ENCODE measurements at regions not wholly inside any gene's neighbourhood (a gene's known extent, or its start where the extent isn't known, plus 50 kb on each side); places are given as distances from the start of the nearest gene placed in this dataset.

GRCh38 chr18:64270121-64270520 lies 121.2 kb upstream of the LINC00305 start:
- no peak overlapping the region for H3K9ac ChIP-seq (ENCODE audit: low read length)
- peaks cover 37% of the 10 kb centered on the region for H3K4me1 ChIP-seq (ENCODE audit: control insufficient read depth, low read depth, low read length)
- H3K27ac ChIP-seq (ENCODE audit: low read length): no peak overlapping the region
- H3K36me3 ChIP-seq (ENCODE audit: control insufficient read depth, low read depth, low read length): no peaks in the 10 kb centered on the region
- no peaks in the 10 kb centered on the region for H3K9me3 ChIP-seq (ENCODE audit: control insufficient read depth, low read depth, low read length)
- H3K27me3 ChIP-seq (ENCODE audit: control insufficient read depth, insufficient read depth, low read length): no peaks in the 10 kb centered on the region
- no peak overlapping the region for H3K4me3 ChIP-seq (ENCODE audit: low read length)

GRCh38 chr18:64264171-64264570 lies 115.3 kb upstream of the LINC00305 start:
- H3K4me3 ChIP-seq (ENCODE audit: low read length): no peak overlapping the region
- H3K9ac ChIP-seq (ENCODE audit: low read length): no peak overlapping the region
- H3K4me1 ChIP-seq (ENCODE audit: control insufficient read depth, low read depth, low read length): peaks cover 4% of the 10 kb centered on the region
- no peaks in the 10 kb centered on the region for H3K36me3 ChIP-seq (ENCODE audit: control insufficient read depth, low read depth, low read length)
- H3K27ac ChIP-seq (ENCODE audit: low read length): no peak overlapping the region
- H3K9me3 ChIP-seq (ENCODE audit: control insufficient read depth, low read depth, low read length): no peaks in the 10 kb centered on the region
- no peaks in the 10 kb centered on the region for H3K27me3 ChIP-seq (ENCODE audit: control insufficient read depth, insufficient read depth, low read length)

GRCh38 chr18:64260810-64261209 lies 111.9 kb upstream of the LINC00305 start:
- no peaks in the 10 kb centered on the region for H3K36me3 ChIP-seq (ENCODE audit: control insufficient read depth, low read depth, low read length)
- no peak overlapping the region for H3K27ac ChIP-seq (ENCODE audit: low read length)
- H3K4me1 ChIP-seq (ENCODE audit: control insufficient read depth, low read depth, low read length): peaks cover 4% of the 10 kb centered on the region
- H3K27me3 ChIP-seq (ENCODE audit: control insufficient read depth, insufficient read depth, low read length): no peaks in the 10 kb centered on the region
- H3K9me3 ChIP-seq (ENCODE audit: control insufficient read depth, low read depth, low read length): no peaks in the 10 kb centered on the region
- no peak overlapping the region for H3K9ac ChIP-seq (ENCODE audit: low read length)
- H3K4me3 ChIP-seq (ENCODE audit: low read length): no peak overlapping the region

- Histone ChIP-seq H3K4me3 (ENCODE audit: low read length) (no peak overlapping the region), H3K36me3 (ENCODE audit: control insufficient read depth, low read depth, low read length) (no peaks in the 10 kb centered on the region), H3K27ac (ENCODE audit: low read length) (no peak overlapping the region)
Measured at GRCh38 chr18:64259871-64260270, 111.0 kb upstream of the LINC00305 start.

GRCh38 chr18:64258111-64258650 lies 109.3 kb upstream of the LINC00305 start:
- no peaks in the 10 kb centered on the region for H3K27me3 ChIP-seq (ENCODE audit: control insufficient read depth, insufficient read depth, low read length)
- H3K4me1 ChIP-seq (ENCODE audit: control insufficient read depth, low read depth, low read length): peaks cover under 1% of the 10 kb centered on the region
- no peaks in the 10 kb centered on the region for H3K36me3 ChIP-seq (ENCODE audit: control insufficient read depth, low read depth, low read length)
- no peaks in the 10 kb centered on the region for H3K9me3 ChIP-seq (ENCODE audit: control insufficient read depth, low read depth, low read length)
- no peak overlapping the region for H3K4me3 ChIP-seq (ENCODE audit: low read length)
- H3K9ac ChIP-seq (ENCODE audit: low read length): no peak overlapping the region
- H3K27ac ChIP-seq (ENCODE audit: low read length): no peak overlapping the region

More at GRCh38 chr18:64259871-64260270, 111.0 kb upstream of the LINC00305 start:
- no peaks in the 10 kb centered on the region for H3K9me3 ChIP-seq (ENCODE audit: control insufficient read depth, low read depth, low read length)
- H3K9ac ChIP-seq (ENCODE audit: low read length): no peak overlapping the region
- H3K27me3 ChIP-seq (ENCODE audit: control insufficient read depth, insufficient read depth, low read length): no peaks in the 10 kb centered on the region
- peaks cover 4% of the 10 kb centered on the region for H3K4me1 ChIP-seq (ENCODE audit: control insufficient read depth, low read depth, low read length)

- H3K27me3 ChIP-seq (ENCODE audit: control insufficient read depth, insufficient read depth, low read length): no peaks in the 10 kb centered on the region
- no peaks in the 10 kb centered on the region for H3K4me1 ChIP-seq (ENCODE audit: control insufficient read depth, low read depth, low read length)
- H3K27ac ChIP-seq (ENCODE audit: low read length): no peak overlapping the region
Measured at GRCh38 chr18:64254399-64255093, 105.7 kb upstream of the LINC00305 start.

GRCh38 chr18:64253873-64254272 lies 105.0 kb upstream of the LINC00305 start:
- Histone ChIP-seq H3K9ac (ENCODE audit: low read length) (no peak overlapping the region), H3K4me1 (ENCODE audit: control insufficient read depth, low read depth, low read length) (no peaks in the 10 kb centered on the region), H3K27me3 (ENCODE audit: control insufficient read depth, insufficient read depth, low read length) (no peaks in the 10 kb centered on the region), H3K36me3 (ENCODE audit: control insufficient read depth, low read depth, low read length) (no peaks in the 10 kb centered on the region), H3K27ac (ENCODE audit: low read length) (no peak overlapping the region), H3K4me3 (ENCODE audit: low read length) (no peak overlapping the region), H3K9me3 (ENCODE audit: control insufficient read depth, low read depth, low read length) (no peaks in the 10 kb centered on the region)

More at GRCh38 chr18:64254399-64255093, 105.7 kb upstream of the LINC00305 start:
- H3K4me3 ChIP-seq (ENCODE audit: low read length): no peak overlapping the region
- H3K9ac ChIP-seq (ENCODE audit: low read length): no peak overlapping the region
- no peaks in the 10 kb centered on the region for H3K9me3 ChIP-seq (ENCODE audit: control insufficient read depth, low read depth, low read length)
- no peaks in the 10 kb centered on the region for H3K36me3 ChIP-seq (ENCODE audit: control insufficient read depth, low read depth, low read length)

GRCh38 chr18:64253222-64253621 lies 104.3 kb upstream of the LINC00305 start:
- no peak overlapping the region for H3K9ac ChIP-seq (ENCODE audit: low read length)
- H3K36me3 ChIP-seq (ENCODE audit: control insufficient read depth, low read depth, low read length): no peaks in the 10 kb centered on the region
- no peaks in the 10 kb centered on the region for H3K4me1 ChIP-seq (ENCODE audit: control insufficient read depth, low read depth, low read length)
- H3K4me3 ChIP-seq (ENCODE audit: low read length): no peak overlapping the region
- no peak overlapping the region for H3K27ac ChIP-seq (ENCODE audit: low read length)
- H3K27me3 ChIP-seq (ENCODE audit: control insufficient read depth, insufficient read depth, low read length): no peaks in the 10 kb centered on the region
- H3K9me3 ChIP-seq (ENCODE audit: control insufficient read depth, low read depth, low read length): no peaks in the 10 kb centered on the region

GRCh38 chr18:64248836-64249235 lies 99.9 kb upstream of the LINC00305 start:
- H3K36me3 ChIP-seq (ENCODE audit: control insufficient read depth, low read depth, low read length): no peaks in the 10 kb centered on the region
- no peaks in the 10 kb centered on the region for H3K9me3 ChIP-seq (ENCODE audit: control insufficient read depth, low read depth, low read length)
- no peak overlapping the region for H3K4me3 ChIP-seq (ENCODE audit: low read length)
- no peaks in the 10 kb centered on the region for H3K27me3 ChIP-seq (ENCODE audit: control insufficient read depth, insufficient read depth, low read length)
- no peak overlapping the region for H3K27ac ChIP-seq (ENCODE audit: low read length)
- no peak overlapping the region for H3K9ac ChIP-seq (ENCODE audit: low read length)
- no peaks in the 10 kb centered on the region for H3K4me1 ChIP-seq (ENCODE audit: control insufficient read depth, low read depth, low read length)

- H3K9me3 ChIP-seq (ENCODE audit: control insufficient read depth, low read depth, low read length): no peaks in the 10 kb centered on the region
- H3K9ac ChIP-seq (ENCODE audit: low read length): no peak overlapping the region
- no peak overlapping the region for H3K27ac ChIP-seq (ENCODE audit: low read length)
- no peaks in the 10 kb centered on the region for H3K4me1 ChIP-seq (ENCODE audit: control insufficient read depth, low read depth, low read length)
- H3K27me3 ChIP-seq (ENCODE audit: control insufficient read depth, insufficient read depth, low read length): no peaks in the 10 kb centered on the region
- H3K36me3 ChIP-seq (ENCODE audit: control insufficient read depth, low read depth, low read length): no peaks in the 10 kb centered on the region
- no peak overlapping the region for H3K4me3 ChIP-seq (ENCODE audit: low read length)
Measured at GRCh38 chr18:64245126-64245861, 96.4 kb upstream of the LINC00305 start.

GRCh38 chr18:64244571-64244970 lies 95.7 kb upstream of the LINC00305 start:
- no peaks in the 10 kb centered on the region for H3K36me3 ChIP-seq (ENCODE audit: control insufficient read depth, low read depth, low read length)
- no peak overlapping the region for H3K27ac ChIP-seq (ENCODE audit: low read length)
- H3K9me3 ChIP-seq (ENCODE audit: control insufficient read depth, low read depth, low read length): no peaks in the 10 kb centered on the region
- no peak overlapping the region for H3K9ac ChIP-seq (ENCODE audit: low read length)
- no peaks in the 10 kb centered on the region for H3K27me3 ChIP-seq (ENCODE audit: control insufficient read depth, insufficient read depth, low read length)
- no peaks in the 10 kb centered on the region for H3K4me1 ChIP-seq (ENCODE audit: control insufficient read depth, low read depth, low read length)
- no peak overlapping the region for H3K4me3 ChIP-seq (ENCODE audit: low read length)
